ENCODE measurements at regions not wholly inside any gene's neighbourhood (a gene's known extent, or its start where the extent isn't known, plus 50 kb on each side); places are given as distances from the start of the nearest gene placed in this dataset.

DNA sequence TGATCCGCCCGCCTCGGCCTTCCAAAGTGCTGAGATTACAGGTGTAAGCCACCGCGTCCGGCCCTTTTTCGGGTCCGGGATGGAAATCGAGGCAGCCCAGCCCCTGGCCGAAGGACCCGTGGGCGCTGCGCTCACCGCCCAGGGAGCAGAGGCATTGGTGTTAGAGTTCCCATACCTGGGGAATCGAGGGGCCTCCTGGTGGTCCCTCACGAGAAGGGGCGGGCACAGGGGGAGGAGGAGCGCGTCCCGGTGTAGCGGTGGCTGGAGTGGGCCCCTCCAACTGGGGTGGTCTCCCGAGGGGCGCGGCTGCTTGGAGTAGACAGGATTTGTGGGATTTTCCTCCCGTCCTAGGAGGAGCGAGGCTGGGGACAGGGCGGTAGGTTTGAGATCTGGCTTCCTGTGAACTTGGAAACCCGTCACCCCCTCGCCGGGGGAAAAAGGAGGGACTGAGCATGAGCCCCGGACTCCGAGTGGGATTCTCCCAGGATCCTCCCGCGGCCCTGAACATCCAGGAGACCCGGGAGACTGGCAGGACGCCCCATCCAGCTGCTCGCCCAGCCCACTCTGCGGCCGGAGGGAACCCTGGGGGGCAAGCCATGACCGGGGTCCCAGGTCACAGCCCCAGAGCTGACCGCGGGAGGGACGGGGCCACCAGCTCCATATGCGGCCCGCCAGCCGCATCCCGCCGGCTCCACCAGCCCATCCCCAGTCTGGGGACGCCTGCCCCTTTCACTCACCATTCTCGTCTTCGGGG is 70.9 kb downstream of the ASCL4 start:
- DNase-seq (ENCODE audit: extremely low spot score) = peak; percentile 9
- CTCF ChIA-PET = no interaction called here

DNA sequence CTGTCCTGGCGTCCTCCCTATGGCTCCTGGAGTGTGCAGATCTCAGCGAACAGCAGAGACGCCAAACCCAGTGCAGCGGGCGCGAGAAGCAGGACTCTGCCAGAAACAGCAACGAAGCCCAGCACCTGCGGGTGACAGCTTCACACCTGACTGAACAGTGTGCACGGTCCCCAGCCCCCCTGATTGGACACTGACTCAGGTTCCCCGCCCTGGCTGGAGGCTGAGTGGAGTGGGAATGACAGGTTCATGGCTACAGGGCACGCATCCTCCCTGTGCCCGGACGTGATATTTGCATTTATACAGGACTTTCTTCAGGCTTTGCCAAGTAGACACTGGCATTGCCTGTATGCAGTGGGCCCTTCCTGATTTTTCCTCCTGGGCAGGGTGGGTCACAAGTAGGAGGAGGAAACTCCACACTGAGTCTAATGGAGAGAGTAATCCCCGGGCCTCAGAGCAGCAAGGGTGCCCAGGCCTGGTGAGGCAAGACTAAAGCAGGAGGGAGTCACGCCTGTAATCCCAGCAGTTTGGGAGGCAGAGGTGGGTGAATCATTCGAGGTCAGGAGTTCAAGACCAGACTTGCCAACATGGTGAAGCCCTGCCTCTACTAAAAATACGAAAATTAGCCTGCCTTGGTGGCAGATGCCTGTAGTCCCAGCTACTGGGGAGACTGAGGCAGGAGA is 71.6 kb downstream of the ASCL4 start:
- DNase-seq (ENCODE audit: extremely low spot score) = no peak
- ChIA-PET CTCF (no interaction called here), POLR2A (no interaction called here)
- TF ChIP-seq, protein P1, sequence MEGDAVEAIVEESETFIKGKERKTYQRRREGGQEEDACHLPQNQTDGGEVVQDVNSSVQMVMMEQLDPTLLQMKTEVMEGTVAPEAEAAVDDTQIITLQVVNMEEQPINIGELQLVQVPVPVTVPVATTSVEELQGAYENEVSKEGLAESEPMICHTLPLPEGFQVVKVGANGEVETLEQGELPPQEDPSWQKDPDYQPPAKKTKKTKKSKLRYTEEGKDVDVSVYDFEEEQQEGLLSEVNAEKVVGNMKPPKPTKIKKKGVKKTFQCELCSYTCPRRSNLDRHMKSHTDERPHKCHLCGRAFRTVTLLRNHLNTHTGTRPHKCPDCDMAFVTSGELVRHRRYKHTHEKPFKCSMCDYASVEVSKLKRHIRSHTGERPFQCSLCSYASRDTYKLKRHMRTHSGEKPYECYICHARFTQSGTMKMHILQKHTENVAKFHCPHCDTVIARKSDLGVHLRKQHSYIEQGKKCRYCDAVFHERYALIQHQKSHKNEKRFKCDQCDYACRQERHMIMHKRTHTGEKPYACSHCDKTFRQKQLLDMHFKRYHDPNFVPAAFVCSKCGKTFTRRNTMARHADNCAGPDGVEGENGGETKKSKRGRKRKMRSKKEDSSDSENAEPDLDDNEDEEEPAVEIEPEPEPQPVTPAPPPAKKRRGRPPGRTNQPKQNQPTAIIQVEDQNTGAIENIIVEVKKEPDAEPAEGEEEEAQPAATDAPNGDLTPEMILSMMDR (IDR thresholded peaks at IDR 0.05; ENCODE audit: control extremely low read depth, extremely low read depth, low read depth, missing control alignments) = no peak

More for the DNA sequence above, 70.9 kb downstream of the ASCL4 start:
- POLR2A ChIA-PET = no interaction called here
- TF ChIP-seq, protein P1 (IDR thresholded peaks at IDR 0.05; ENCODE audit: control extremely low read depth, extremely low read depth, low read depth, missing control alignments) = no peak

DNA sequence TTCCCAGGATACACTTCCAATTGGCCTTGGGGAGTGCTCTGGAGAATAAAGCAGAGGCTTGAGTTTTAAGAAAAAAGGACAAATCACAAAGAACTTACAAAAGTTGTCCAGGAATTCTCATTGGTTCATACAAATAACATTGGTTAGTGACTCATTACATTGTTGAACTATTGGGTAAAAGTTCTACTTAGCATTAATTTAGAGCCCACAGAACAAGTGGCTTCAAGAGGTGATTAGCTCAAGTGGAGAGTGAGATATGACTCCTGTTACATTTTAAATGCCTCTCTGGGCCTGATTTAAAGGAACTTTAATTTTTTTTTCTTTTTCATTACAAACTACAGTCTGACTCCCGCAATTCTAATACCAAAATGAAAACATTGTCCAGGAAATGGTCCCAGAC is 72.9 kb downstream of the ASCL4 start:
- ChIA-PET CTCF (interaction anchor here (1.1 to 1.2 kb wide), 2 partner anchors 11 to 12 kb away, joined by 3 read pairs; no protein-coding TSS in a partner anchor), POLR2A (no interaction called here)
- DNase-seq (ENCODE audit: extremely low spot score) = no peak
- TF ChIP-seq, protein P1 (IDR thresholded peaks at IDR 0.05; ENCODE audit: control extremely low read depth, extremely low read depth, low read depth, missing control alignments) = no peak

DNA sequence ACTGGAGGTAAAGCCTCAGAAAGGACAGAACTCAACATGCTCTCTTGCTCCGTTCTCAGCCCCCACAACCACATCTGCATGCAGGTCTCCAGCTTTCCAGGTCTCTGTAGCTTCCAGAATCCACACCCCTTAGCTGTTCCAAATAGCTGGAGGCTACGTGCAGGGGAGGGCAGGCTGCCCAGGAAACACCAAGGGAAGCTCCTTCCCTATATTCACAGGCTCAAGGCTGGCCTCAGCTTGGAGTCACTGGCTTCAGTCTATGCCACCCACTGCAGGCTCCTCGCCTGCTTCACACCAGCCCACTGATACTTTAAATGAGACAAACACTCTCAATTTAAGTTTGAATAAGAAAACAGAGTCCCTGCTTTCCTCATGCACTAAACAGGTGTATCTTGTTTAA is 73.3 kb downstream of the ASCL4 start:
- TF ChIP-seq, protein P1 (IDR thresholded peaks at IDR 0.05; ENCODE audit: control extremely low read depth, extremely low read depth, low read depth, missing control alignments) = no peak
- ChIA-PET CTCF (interaction anchor here (1.1 to 1.2 kb wide), 2 partner anchors 11 to 12 kb away, joined by 3 read pairs; no protein-coding TSS in a partner anchor), POLR2A (no interaction called here)
- DNase-seq (ENCODE audit: extremely low spot score) = no peak

DNA sequence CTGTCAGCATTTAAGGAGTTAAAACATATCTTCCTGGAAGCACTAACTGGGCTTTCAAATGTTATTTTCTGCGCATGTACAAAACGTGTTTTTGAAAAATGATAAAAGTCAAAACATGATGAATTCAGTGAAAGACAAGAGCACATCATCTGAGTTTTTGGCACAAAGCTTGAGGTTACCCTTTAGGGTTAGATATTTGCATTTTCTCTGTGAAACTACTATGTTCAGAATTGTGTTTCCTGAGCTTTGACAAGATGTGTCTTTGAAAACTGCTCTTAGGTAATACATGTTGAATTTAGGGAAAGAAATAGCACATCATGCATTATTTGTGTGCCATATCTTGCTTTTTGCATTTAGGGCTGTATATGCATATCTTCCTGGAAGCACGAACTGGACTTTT is 79.0 kb downstream of the ASCL4 start:
- CTCF ChIA-PET = interaction anchor here (1.4 kb wide), 1 partner anchor 17 kb away, joined by 3 read pairs; no protein-coding TSS in a partner anchor

DNA sequence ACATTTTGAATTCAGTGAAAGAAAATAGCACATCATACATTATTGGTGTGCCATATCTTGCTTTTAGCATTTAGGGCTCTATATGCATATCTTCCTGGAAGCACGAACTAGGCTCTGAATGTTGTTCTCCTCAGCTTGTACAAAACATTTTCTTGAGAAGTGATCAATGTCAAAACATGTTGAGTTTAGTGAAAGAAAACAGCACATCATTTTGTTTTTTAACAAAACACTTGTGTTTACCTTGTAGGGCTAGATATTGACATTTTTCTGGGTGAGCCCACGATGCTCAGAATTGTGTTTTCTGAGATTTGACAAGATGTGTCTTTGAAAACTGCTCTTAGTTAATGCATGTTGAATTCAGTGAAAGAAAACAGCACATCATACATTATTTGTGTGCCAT is 81.0 kb downstream of the ASCL4 start:
- POLR2A ChIA-PET = no interaction called here
- TF ChIP-seq, protein P1 (IDR thresholded peaks at IDR 0.05; ENCODE audit: control extremely low read depth, extremely low read depth, low read depth, missing control alignments) = no peak
- CTCF ChIA-PET = no interaction called here
- no peak for DNase-seq (ENCODE audit: extremely low spot score)

More for the DNA sequence above, 79.0 kb downstream of the ASCL4 start:
- TF ChIP-seq, protein P1 (IDR thresholded peaks at IDR 0.05; ENCODE audit: control extremely low read depth, extremely low read depth, low read depth, missing control alignments) = no peak
- no peak for DNase-seq (ENCODE audit: extremely low spot score)
- POLR2A ChIA-PET = no interaction called here

All from GM10248 (cell line).